SW480 (cell line): ENCODE measurements at regions not wholly inside any gene's neighbourhood (a gene's known extent, or its start where the extent isn't known, plus 50 kb on each side); places are given as distances from the start of the nearest gene placed in this dataset.
A peak's percentile ranks its signal among the peaks of the same experiment; 100 is the strongest.
"Not testable (repeated sequence)": the region's sequence is repeated elsewhere in the genome, so short reads cannot be mapped to it uniquely, and the experiment has no call there.

Source experiments
- DNase-seq: peaks from one replicate; pipeline ENCODE4 v3.0.0-alpha.2; 2016; ENCODE audit warnings: low spot score

- no peak for DNase-seq
Measured at GRCh38 chr2:129011466-129012061, 692.9 kb upstream of the HS6ST1 start.

- DNase-seq: no peak
Measured at GRCh38 chr2:129014432-129014831, 695.8 kb upstream of the HS6ST1 start.

- no peak for DNase-seq
Measured at GRCh38 chr2:129015397-129016285, 697.0 kb upstream of the HS6ST1 start.

- DNase-seq: no peak
Measured at GRCh38 chr2:129016972-129017371, 698.3 kb upstream of the HS6ST1 start.

GRCh38 chr2:129024796-129025195 lies 706.1 kb upstream of the HS6ST1 start:
- DNase-seq: no peak

- no peak for DNase-seq
Measured at GRCh38 chr2:129035992-129036391, 717.3 kb upstream of the HS6ST1 start.

GRCh38 chr2:129043677-129044076 lies 725.0 kb upstream of the HS6ST1 start:
- not testable (repeated sequence) for DNase-seq

GRCh38 chr2:129046475-129046874 lies 727.8 kb upstream of the HS6ST1 start:
- not testable (repeated sequence) for DNase-seq

- no peak for DNase-seq
Measured at GRCh38 chr2:129050101-129050500, 731.4 kb upstream of the HS6ST1 start.

- DNase-seq: no peak
Measured at GRCh38 chr2:129055242-129055641, 736.6 kb upstream of the HS6ST1 start.

GRCh38 chr2:129055824-129056223 lies 737.2 kb upstream of the HS6ST1 start:
- no peak for DNase-seq

- DNase-seq: no peak
Measured at GRCh38 chr2:129056309-129056958, 737.8 kb upstream of the HS6ST1 start.

GRCh38 chr2:129056959-129057317 lies 738.3 kb upstream of the HS6ST1 start:
- DNase-seq: no peak

GRCh38 chr2:129058981-129059380 lies 740.3 kb upstream of the HS6ST1 start:
- DNase-seq: no peak

GRCh38 chr2:129059476-129059875 lies 740.8 kb upstream of the HS6ST1 start:
- DNase-seq: no peak

- DNase-seq: peak; percentile 62
Measured at GRCh38 chr2:129061069-129061768, 742.6 kb upstream of the HS6ST1 start.

GRCh38 chr2:129061769-129062121 lies 743.1 kb upstream of the HS6ST1 start:
- DNase-seq: no peak

- no peak for DNase-seq
Measured at GRCh38 chr2:129062146-129062912, 743.7 kb upstream of the HS6ST1 start.

GRCh38 chr2:129067070-129067469 lies 748.4 kb upstream of the HS6ST1 start:
- no peak for DNase-seq

- no peak for DNase-seq
Measured at GRCh38 chr2:129067953-129068352, 749.3 kb upstream of the HS6ST1 start.

- DNase-seq: no peak
Measured at GRCh38 chr2:129068543-129068942, 749.9 kb upstream of the HS6ST1 start.
